Large intestine (tissue), 3 donors: ENCODE measurements at regions not wholly inside any gene's neighbourhood (a gene's known extent, or its start where the extent isn't known, plus 50 kb on each side); places are given as distances from the start of the nearest gene placed in this dataset.
A peak's percentile ranks its signal among the peaks of the same experiment; 100 is the strongest.

ENCODE experiments used
- DNase-seq, 2 donors: peaks; one replicate each; pipeline versions ENCODE4 v3.0.0 to v3.0.0-alpha.2; 2013
- H3K27ac ChIP-seq: one replicate; pipeline ENCODE4 v1.5.1; 2013; ENCODE audit warnings: low read length
- H3K27me3 ChIP-seq: 2 replicates; pipeline ENCODE4 v1.6.1; 2013; ENCODE audit warnings: low read length; ENCODE audit not compliant: control insufficient read depth, insufficient read depth
- H3K36me3 ChIP-seq: 2 replicates; pipeline ENCODE4 v1.6.1; 2013; ENCODE audit warnings: low read length; ENCODE audit not compliant: control insufficient read depth, insufficient read depth
- H3K4me1 ChIP-seq: one replicate; pipeline ENCODE4 v1.6.1; 2013; ENCODE audit warnings: low read length; ENCODE audit not compliant: control insufficient read depth, insufficient read depth
- H3K4me3 ChIP-seq: one replicate; pipeline ENCODE4 v1.5.1; 2013; ENCODE audit warnings: low read length
- H3K9me3 ChIP-seq: one replicate; pipeline ENCODE4 v1.6.1; 2013; ENCODE audit warnings: mild to moderate bottlenecking, low read depth, low read length, moderate library complexity; ENCODE audit not compliant: control insufficient read depth
- WGBS: methylation state at CpG from one replicate; pipeline ENCODE4 v1.1.5; 2013; ENCODE audit warnings: low lambda C conversion rate; ENCODE audit not compliant: insufficient coverage; 5-methylcytosine and 5-hydroxymethylcytosine counted together

GRCh38 chr3:176933704-176934103 is 263.6 kb downstream of the TBL1XR1 start:
- Histone ChIP-seq H3K4me1 (no peaks in the 10 kb centered on the region), H3K27me3 (no peaks in the 10 kb centered on the region), H3K36me3 (no peaks in the 10 kb centered on the region), H3K9me3 (no peaks in the 10 kb centered on the region), H3K27ac (no peak overlapping the region), H3K4me3 (no peak overlapping the region)
- no CpG with 5 or more reads among the region's 8 CpGs for WGBS
- DNase-seq = no peak

DNA sequence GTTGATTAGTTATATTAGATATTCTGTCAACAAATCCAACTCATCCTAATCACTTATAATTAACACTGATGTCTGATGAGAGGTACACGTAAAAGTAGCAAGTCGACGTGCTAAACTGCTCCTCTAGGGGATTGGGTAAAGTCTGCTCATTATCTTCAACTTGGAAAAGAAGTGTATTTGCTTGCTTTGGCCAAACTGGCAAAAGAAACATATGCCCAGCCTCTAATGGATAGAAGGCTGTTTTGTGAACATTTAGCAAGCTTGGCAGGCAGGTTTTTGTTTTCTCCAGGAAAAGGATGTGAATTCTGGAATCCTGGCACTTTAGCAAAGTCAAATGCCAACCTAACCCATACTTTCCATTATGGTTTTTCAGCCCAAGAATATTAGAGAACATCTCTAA is 264.8 kb downstream of the TBL1XR1 start:
- DNase-seq = no peak
- Histone ChIP-seq H3K4me1 (no peaks in the 10 kb centered on the region), H3K27me3 (no peaks in the 10 kb centered on the region), H3K4me3 (no peak overlapping the region), H3K27ac (no peak overlapping the region), H3K9me3 (no peaks in the 10 kb centered on the region), H3K36me3 (no peaks in the 10 kb centered on the region)
- no CpG with 5 or more reads among the region's 3 CpGs for WGBS

DNA sequence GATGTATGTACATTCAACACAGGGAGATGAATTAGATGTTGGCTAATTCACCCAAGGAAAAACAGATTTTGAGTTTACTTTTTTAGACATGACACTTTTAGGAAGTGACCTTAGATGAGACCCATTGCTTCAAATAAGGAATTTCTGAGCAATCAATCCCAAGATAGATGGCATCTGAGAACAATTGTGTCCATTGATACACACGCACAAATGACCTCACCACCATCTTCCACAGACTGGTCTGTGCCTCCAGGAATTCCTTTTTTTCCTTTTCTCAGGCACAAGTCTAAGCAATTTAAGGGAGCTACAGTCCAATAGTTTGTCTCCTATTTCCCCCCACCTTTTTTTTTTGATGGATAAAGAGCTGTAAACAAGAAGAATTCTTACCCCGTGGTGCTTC is 265.3 kb downstream of the TBL1XR1 start:
- Histone ChIP-seq H3K4me1 (no peaks in the 10 kb centered on the region), H3K4me3 (no peak overlapping the region), H3K27ac (no peak overlapping the region), H3K9me3 (no peaks in the 10 kb centered on the region), H3K27me3 (no peaks in the 10 kb centered on the region), H3K36me3 (no peaks in the 10 kb centered on the region)
- 100% methylated on average over 1 of the region's 2 CpGs for WGBS
- DNase-seq = no peak

GRCh38 chr3:176930942-176931341 is 266.3 kb downstream of the TBL1XR1 start:
- Histone ChIP-seq H3K4me1 (no peaks in the 10 kb centered on the region), H3K4me3 (no peak overlapping the region), H3K27me3 (no peaks in the 10 kb centered on the region), H3K36me3 (no peaks in the 10 kb centered on the region), H3K27ac (no peak overlapping the region), H3K9me3 (no peaks in the 10 kb centered on the region)
- DNase-seq = no peak

- WGBS = 100% methylated on average over 1 of the region's 1 CpG
- no peaks in the 10 kb centered on the region for H3K36me3 ChIP-seq
- H3K9me3 ChIP-seq = no peaks in the 10 kb centered on the region
- no peaks in the 10 kb centered on the region for H3K4me1 ChIP-seq
- H3K27me3 ChIP-seq = no peaks in the 10 kb centered on the region
- no peak for DNase-seq
- H3K27ac ChIP-seq = no peak overlapping the region
- H3K4me3 ChIP-seq = no peak overlapping the region
Observed at GRCh38 chr3:176928582-176928931, 268.7 kb downstream of the TBL1XR1 start.

DNA sequence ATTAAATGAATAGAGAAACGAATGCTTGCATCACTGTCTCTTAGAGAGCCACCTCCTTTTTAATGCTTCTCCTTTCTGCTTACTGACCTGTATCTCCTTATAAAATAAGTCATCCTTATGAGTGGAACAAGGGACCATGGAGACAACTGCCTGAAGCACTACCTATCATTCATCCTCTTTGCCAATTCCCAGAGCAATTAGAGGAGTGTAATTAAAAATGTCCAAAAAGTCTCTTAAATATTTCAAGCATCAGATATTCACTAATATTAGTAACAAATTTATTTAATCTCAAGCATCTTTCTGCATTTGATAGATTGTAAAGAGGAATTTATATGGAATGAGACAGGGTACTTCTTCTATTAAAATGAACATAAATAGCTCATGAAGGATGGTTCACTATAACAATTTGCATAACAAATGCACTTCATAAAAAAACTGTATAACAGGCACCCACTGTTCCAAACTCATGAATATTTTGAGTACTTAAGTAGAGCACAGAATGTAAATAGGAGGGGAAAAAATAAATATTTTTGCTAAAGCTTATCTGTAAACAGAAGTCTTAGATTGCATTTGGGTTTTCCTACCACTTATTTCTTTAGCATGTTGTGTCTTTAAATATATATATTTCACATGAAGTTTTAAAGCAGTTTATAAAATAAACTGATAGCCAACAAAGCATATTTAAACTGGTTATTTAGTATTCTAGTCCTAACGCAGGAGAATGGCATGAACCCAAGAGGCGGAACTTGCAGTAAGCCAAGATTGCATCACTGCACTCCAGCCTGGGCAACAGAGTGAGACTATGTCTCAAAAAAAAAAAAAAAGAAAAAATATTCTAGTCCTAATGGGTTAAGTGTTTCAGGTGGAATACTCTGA is 269.3 kb downstream of the TBL1XR1 start:
- Histone ChIP-seq H3K27ac (no peak overlapping the region), H3K9me3 (no peaks in the 10 kb centered on the region), H3K4me1 (no peaks in the 10 kb centered on the region), H3K36me3 (no peaks in the 10 kb centered on the region), H3K27me3 (no peaks in the 10 kb centered on the region), H3K4me3 (no peak overlapping the region)
- no peak for DNase-seq
- no CpG with 5 or more reads among the region's 3 CpGs for WGBS

DNA sequence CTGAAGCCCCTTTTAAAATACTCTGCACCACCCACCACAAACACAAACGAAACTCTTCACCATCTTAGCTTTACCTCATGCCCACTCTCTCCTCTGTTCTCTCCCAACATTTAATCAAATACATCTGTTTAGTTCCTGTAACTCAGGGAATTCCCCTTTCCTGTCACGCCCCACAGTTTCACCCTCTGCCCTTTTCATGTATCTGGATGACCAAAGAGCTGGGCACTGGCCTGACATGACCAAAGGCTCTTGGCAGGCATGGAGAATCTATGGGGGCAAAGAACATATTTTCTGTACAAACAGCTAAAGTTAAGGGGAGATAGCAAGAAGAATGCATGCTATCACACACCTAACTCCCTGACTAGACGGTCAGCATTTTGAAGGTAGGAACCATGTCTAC is 270.0 kb downstream of the TBL1XR1 start:
- WGBS = 100% methylated on average over 1 of the region's 3 CpGs
- H3K27me3 ChIP-seq = no peaks in the 10 kb centered on the region
- H3K4me1 ChIP-seq = no peaks in the 10 kb centered on the region
- no peaks in the 10 kb centered on the region for H3K9me3 ChIP-seq
- DNase-seq = no peak
- H3K4me3 ChIP-seq = no peak overlapping the region
- no peaks in the 10 kb centered on the region for H3K36me3 ChIP-seq
- H3K27ac ChIP-seq = no peak overlapping the region

- Histone ChIP-seq H3K27me3 (no peaks in the 10 kb centered on the region), H3K4me3 (no peak overlapping the region), H3K9me3 (no peaks in the 10 kb centered on the region), H3K27ac (no peak overlapping the region), H3K4me1 (no peaks in the 10 kb centered on the region), H3K36me3 (no peaks in the 10 kb centered on the region)
- DNase-seq = no peak
- no CpG with 5 or more reads among the region's 2 CpGs for WGBS
Observed at GRCh38 chr3:176926688-176927087, 270.6 kb downstream of the TBL1XR1 start.

DNA sequence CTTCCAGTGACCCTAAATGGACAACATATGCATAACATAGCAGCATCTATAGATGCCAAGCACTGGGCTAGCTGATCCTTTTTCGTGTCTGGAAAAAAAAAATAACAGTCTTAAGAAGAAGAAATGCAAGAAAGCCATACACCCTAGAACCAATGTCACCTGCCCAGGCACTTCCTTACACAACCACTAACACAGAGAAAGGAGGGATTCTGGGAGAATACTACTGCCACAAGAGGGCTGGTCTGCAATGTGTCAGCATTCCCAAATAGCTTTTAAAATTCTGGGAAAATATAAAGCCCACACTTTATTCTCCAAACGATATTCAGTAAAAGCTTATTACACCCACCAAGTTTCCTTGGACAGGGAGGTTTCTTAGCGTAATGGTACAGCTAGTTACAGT is 271.2 kb downstream of the TBL1XR1 start:
- no peak for DNase-seq
- Histone ChIP-seq H3K4me1 (no peaks in the 10 kb centered on the region), H3K9me3 (no peaks in the 10 kb centered on the region), H3K27ac (no peak overlapping the region), H3K36me3 (no peaks in the 10 kb centered on the region), H3K27me3 (no peaks in the 10 kb centered on the region), H3K4me3 (no peak overlapping the region)
- WGBS = no CpG with 5 or more reads among the region's 3 CpGs

GRCh38 chr3:176920766-176921160 is 276.5 kb downstream of the TBL1XR1 start:
- 0% methylated on average over 1 of the region's 5 CpGs for WGBS
- Histone ChIP-seq H3K27ac (no peak overlapping the region), H3K36me3 (no peaks in the 10 kb centered on the region), H3K9me3 (no peaks in the 10 kb centered on the region), H3K27me3 (no peaks in the 10 kb centered on the region), H3K4me1 (no peaks in the 10 kb centered on the region), H3K4me3 (no peak overlapping the region)
- peak in 1 of 2 donors; percentile 25 for DNase-seq
